SJSA1 (cell line): ENCODE measurements at regions not wholly inside any gene's neighbourhood (a gene's known extent, or its start where the extent isn't known, plus 50 kb on each side); places are given as distances from the start of the nearest gene placed in this dataset.

Experiments
- DNase-seq, 2 experiments: peaks; one replicate each; pipeline ENCODE4 v3.0.0-alpha.2; 2015 to 2020; ENCODE audit warnings: low spot score in 2 of 2, low read depth in 1 of 2
- H3K27ac ChIP-seq: fragments of 250-450 bp; sonication (Bioruptor Pico); 2 replicates; pipeline ENCODE4 v1.5.1; 2020; ENCODE audit warnings: mild to moderate bottlenecking, moderate library complexity
- H3K27me3 ChIP-seq: fragments of 250-450 bp; sonication (Bioruptor Pico); replicated peaks from 2 replicates; pipeline ENCODE4 v1.5.1; 2020; ENCODE audit warnings: mild to moderate bottlenecking, moderate library complexity
- H3K36me3 ChIP-seq: fragments of 250-450 bp; sonication (Bioruptor Pico); 2 replicates; pipeline ENCODE4 v1.5.1; 2020; ENCODE audit warnings: mild to moderate bottlenecking
- H3K4me1 ChIP-seq: fragments of 250-450 bp; sonication (Bioruptor Pico); replicated peaks from 2 replicates; pipeline ENCODE4 v1.6.1; 2021; ENCODE audit warnings: mild to moderate bottlenecking
- H3K4me3 ChIP-seq: fragments of 250-450 bp; sonication (Bioruptor Pico); 2 replicates; pipeline ENCODE4 v1.5.1; 2020; ENCODE audit warnings: mild to moderate bottlenecking
- H3K9me3 ChIP-seq: fragments of 250-450 bp; sonication (Bioruptor Pico); replicated peaks from 2 replicates; pipeline ENCODE4 v1.5.1; 2020; ENCODE audit warnings: mild to moderate bottlenecking

GRCh38 chr3:152927131-152927530 lies 92.2 kb downstream of the P2RY1 start:
- H3K27me3 ChIP-seq, result no peaks in the 10 kb centered on the region; the same call in 1 of the 2 replicates
- H3K36me3 ChIP-seq, result no peaks in the 10 kb centered on the region
- H3K9me3 ChIP-seq, result no peaks in the 10 kb centered on the region
- no peak overlapping the region for H3K27ac ChIP-seq
- DNase-seq, result no peak
- no peak overlapping the region for H3K4me3 ChIP-seq
- H3K4me1 ChIP-seq, result no peaks in the 10 kb centered on the region

GRCh38 chr3:152930516-152930915 lies 95.6 kb downstream of the P2RY1 start:
- no peaks in the 10 kb centered on the region for H3K9me3 ChIP-seq
- H3K27ac ChIP-seq, result no peak overlapping the region
- H3K4me3 ChIP-seq, result no peak overlapping the region
- H3K36me3 ChIP-seq, result no peaks in the 10 kb centered on the region
- H3K4me1 ChIP-seq, result no peaks in the 10 kb centered on the region
- H3K27me3 ChIP-seq, result no peaks in the 10 kb centered on the region
- no peak for DNase-seq

DNA sequence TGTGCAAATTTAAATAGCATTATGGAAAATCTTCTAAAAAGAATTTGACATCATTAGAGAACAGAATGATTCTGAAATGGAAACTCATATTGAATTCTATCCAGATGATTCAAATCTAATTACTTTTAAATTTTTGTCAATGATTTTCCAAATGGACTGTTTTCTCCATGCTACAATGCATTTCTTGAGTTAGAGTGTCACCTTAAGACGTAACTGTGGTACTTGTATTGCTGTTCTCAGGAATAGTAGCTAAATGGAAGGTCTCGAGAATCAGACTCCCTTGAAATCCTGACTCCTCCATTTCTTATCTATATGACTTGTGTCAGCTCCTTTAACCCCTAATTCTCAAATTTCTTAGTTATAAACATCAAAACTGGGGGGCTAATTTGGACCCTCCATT lies 102.3 kb downstream of the P2RY1 start:
- no peaks in the 10 kb centered on the region for H3K36me3 ChIP-seq
- no peak for DNase-seq

DNA sequence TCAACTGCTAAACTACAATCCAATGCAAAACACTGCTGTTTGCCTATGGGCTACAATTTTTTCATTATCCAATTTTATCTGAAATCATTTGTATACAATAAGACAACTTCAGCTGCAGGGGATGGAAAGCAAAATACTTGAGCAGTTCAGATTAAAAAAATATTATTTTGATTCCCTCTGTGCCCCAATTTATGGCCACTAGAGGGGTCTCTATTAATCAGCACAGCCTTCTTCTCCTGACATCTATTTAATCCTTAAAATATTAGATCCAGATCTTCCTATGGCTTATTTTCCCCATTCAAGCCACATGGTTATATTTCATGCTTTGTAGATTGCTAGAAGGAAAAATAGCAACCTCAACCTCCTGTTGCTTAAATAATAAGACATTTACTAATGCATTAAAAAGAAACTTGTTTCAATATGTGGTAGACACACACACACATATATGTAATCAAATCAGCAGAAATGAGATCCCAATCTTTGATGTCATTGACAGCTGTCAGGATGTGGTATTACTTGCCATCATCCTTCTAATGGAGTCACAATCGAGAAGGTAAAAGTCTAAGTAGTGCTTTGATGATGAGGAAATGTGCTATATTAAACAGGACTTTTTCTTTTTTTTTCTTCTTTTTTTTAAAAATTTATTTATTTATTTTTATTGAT lies 104.2 kb downstream of the P2RY1 start:
- H3K9me3 ChIP-seq, result no peaks in the 10 kb centered on the region

More for the DNA sequence above, 102.3 kb downstream of the P2RY1 start:
- Histone ChIP-seq H3K9me3 (no peaks in the 10 kb centered on the region), H3K4me1 (no peaks in the 10 kb centered on the region), H3K27me3 (no peaks in the 10 kb centered on the region), H3K27ac (no peak overlapping the region), H3K4me3 (no peak overlapping the region)

GRCh38 chr3:152941859-152942258 lies 106.9 kb downstream of the P2RY1 start:
- H3K4me3 ChIP-seq, result no peak overlapping the region

More for the DNA sequence above, 104.2 kb downstream of the P2RY1 start:
- Histone ChIP-seq H3K27ac (no peak overlapping the region), H3K4me1 (no peaks in the 10 kb centered on the region), H3K4me3 (no peak overlapping the region), H3K36me3 (no peaks in the 10 kb centered on the region), H3K27me3 (no peaks in the 10 kb centered on the region)
- DNase-seq, result no peak

DNA sequence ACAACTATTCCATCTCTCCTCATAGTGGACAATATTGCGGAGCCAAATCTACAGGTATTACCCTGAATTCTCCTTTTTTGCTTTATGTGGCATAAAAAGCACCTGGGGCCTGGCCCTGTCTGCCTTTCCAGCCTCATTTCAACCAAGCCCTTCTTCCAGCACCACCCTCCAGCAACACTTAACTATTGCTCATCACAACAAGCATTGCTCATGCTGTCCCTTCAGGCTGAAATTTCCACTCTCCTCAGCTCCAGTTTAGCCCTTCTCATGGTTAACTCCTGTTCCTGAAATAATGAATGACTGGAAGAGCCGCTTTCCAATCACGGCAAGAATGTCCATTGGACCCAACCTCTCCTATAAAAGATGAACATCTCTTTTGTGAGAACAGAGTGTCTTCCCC lies 107.4 kb downstream of the P2RY1 start:
- H3K27me3 ChIP-seq, result no peaks in the 10 kb centered on the region
- no peaks in the 10 kb centered on the region for H3K4me1 ChIP-seq
- no peaks in the 10 kb centered on the region for H3K36me3 ChIP-seq
- H3K4me3 ChIP-seq, result no peak overlapping the region
- no peaks in the 10 kb centered on the region for H3K9me3 ChIP-seq
- H3K27ac ChIP-seq, result no peak overlapping the region
- no peak for DNase-seq

More at GRCh38 chr3:152941859-152942258, 106.9 kb downstream of the P2RY1 start:
- Histone ChIP-seq H3K4me1 (no peaks in the 10 kb centered on the region), H3K27ac (no peak overlapping the region), H3K27me3 (no peaks in the 10 kb centered on the region), H3K36me3 (no peaks in the 10 kb centered on the region), H3K9me3 (no peaks in the 10 kb centered on the region)
- no peak for DNase-seq

DNA sequence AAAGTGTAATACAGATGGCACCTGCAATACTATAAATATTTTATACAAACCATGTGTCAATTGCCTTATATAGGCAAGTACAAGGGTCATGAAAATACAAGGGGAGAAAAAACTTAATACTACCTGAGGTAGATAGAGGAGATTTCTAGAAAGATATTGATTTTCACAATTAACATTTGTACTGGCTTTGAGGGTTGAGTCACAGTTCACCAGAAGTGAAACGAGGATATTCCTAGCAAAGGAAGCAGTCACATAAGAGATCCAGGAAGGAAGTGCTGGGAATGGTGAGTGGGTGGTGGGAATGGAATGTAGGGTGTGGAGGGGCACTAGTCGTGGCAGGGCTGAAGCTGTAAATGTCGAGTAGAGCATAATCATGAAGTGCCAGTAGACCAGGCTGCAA lies 108.7 kb downstream of the P2RY1 start:
- Histone ChIP-seq H3K4me3 (no peak overlapping the region), H3K36me3 (no peaks in the 10 kb centered on the region), H3K9me3 (no peaks in the 10 kb centered on the region), H3K27me3 (no peaks in the 10 kb centered on the region), H3K27ac (no peak overlapping the region), H3K4me1 (no peaks in the 10 kb centered on the region)
- DNase-seq, result no peak

- Histone ChIP-seq H3K4me1 (no peaks in the 10 kb centered on the region), H3K27ac (no peak overlapping the region)
- DNase-seq, result no peak
Measured at GRCh38 chr3:152944671-152945070, 109.7 kb downstream of the P2RY1 start.

DNA sequence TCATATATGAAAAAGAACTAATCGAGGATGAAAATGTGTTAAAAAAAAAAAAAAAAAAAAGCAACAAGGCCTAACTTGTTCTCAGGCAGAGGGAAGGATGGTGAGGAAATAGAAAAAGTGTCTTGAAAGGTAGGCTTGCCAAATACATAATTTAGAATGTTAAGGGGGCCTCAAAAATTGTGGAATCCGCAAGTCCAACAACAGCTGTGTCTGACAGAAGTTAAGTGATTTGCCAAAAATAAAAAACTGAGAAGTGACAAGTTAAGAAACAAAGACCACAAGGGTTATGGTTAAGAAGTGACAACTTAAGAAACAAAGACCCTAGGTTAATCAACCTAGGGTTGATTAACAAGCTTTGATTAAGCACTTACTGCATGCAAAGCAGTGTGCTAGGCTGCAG lies 110.6 kb downstream of the P2RY1 start:
- H3K4me3 ChIP-seq, result no peak overlapping the region
- H3K4me1 ChIP-seq, result no peaks in the 10 kb centered on the region
- H3K27me3 ChIP-seq, result peaks cover 6% of the 10 kb centered on the region; the same call in 1 of the 2 replicates
- no peak for DNase-seq
- no peaks in the 10 kb centered on the region for H3K36me3 ChIP-seq
- H3K9me3 ChIP-seq, result no peaks in the 10 kb centered on the region
- no peak overlapping the region for H3K27ac ChIP-seq

More at GRCh38 chr3:152944671-152945070, 109.7 kb downstream of the P2RY1 start:
- H3K9me3 ChIP-seq, result no peaks in the 10 kb centered on the region
- H3K27me3 ChIP-seq, result no peaks in the 10 kb centered on the region
- H3K36me3 ChIP-seq, result no peaks in the 10 kb centered on the region
- no peak overlapping the region for H3K4me3 ChIP-seq

DNA sequence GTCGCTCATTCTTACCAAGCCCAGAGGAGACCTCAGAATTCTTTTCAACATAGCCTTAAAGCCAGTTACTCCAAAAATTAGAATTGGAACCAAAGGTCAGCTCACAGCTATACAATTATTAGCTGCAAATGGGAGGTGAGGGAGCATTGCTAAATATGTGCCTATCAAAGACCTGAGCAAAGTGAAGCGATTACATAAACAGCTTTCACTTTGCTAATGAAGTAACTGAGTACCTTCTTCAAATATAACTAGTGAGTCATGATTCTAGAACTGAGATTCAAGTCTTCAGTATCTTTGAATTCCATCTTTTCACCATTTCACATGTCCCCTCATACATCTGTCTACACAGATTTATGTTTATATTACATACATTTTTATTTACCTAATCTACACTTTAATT lies 122.6 kb downstream of the P2RY1 start:
- Histone ChIP-seq H3K9me3 (no peaks in the 10 kb centered on the region), H3K27ac (no peak overlapping the region), H3K36me3 (no peaks in the 10 kb centered on the region), H3K27me3 (0 out of 2 replicates have a peak, but pooled peaks cover 6% of the 10 kb centered on the region), H3K4me1 (no peaks in the 10 kb centered on the region), H3K4me3 (no peak overlapping the region)
- DNase-seq, result no peak

GRCh38 chr3:152959307-152959706 lies 124.4 kb downstream of the P2RY1 start:
- H3K4me3 ChIP-seq, result no peak overlapping the region
- H3K9me3 ChIP-seq, result no peaks in the 10 kb centered on the region
- H3K4me1 ChIP-seq, result no peaks in the 10 kb centered on the region
- no peaks in the 10 kb centered on the region for H3K36me3 ChIP-seq
- H3K27ac ChIP-seq, result no peak overlapping the region
- DNase-seq, result no peak
- 0 out of 2 replicates have a peak, but pooled peaks cover 3% of the 10 kb centered on the region for H3K27me3 ChIP-seq

DNA sequence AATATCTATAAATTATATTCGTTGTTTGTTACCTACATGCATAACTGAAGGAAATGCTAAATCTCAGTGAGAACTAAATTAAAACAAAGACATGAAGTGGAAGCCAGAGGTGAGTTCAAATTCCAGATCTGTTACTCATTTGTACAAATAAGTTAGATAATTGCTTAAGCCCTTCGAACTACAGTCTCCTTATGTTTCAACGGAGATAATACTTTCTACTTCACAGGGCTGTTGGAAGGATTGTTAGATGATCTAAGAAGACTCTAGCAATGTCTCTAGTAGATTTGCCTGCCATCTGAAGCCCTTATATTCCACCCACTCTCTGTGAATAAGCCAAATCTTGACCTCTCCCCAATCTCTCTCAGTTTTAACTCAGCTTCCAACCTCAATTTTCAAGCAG lies 125.8 kb downstream of the P2RY1 start:
- H3K36me3 ChIP-seq, result no peaks in the 10 kb centered on the region
- no peak for DNase-seq

GRCh38 chr3:152961323-152961722 lies 126.4 kb downstream of the P2RY1 start:
- no peak overlapping the region for H3K4me3 ChIP-seq
- no peak overlapping the region for H3K27ac ChIP-seq
- H3K36me3 ChIP-seq, result no peaks in the 10 kb centered on the region
- no peaks in the 10 kb centered on the region for H3K4me1 ChIP-seq
- 0 out of 2 replicates have a peak, but pooled peaks cover 3% of the 10 kb centered on the region for H3K27me3 ChIP-seq
- DNase-seq, result no peak
- H3K9me3 ChIP-seq, result no peaks in the 10 kb centered on the region

More for the DNA sequence above, 125.8 kb downstream of the P2RY1 start:
- no peak overlapping the region for H3K4me3 ChIP-seq
- no peak overlapping the region for H3K27ac ChIP-seq
- H3K4me1 ChIP-seq, result no peaks in the 10 kb centered on the region
- H3K27me3 ChIP-seq, result 0 out of 2 replicates have a peak, but pooled peaks cover 3% of the 10 kb centered on the region
- no peaks in the 10 kb centered on the region for H3K9me3 ChIP-seq

GRCh38 chr3:152964911-152965609 lies 130.1 kb downstream of the P2RY1 start:
- peaks cover 18% of the 10 kb centered on the region for H3K4me1 ChIP-seq

More at GRCh38 chr3:152964911-152965609, 130.1 kb downstream of the P2RY1 start:
- Histone ChIP-seq H3K27me3 (no peaks in the 10 kb centered on the region), H3K27ac (no peak overlapping the region), H3K9me3 (no peaks in the 10 kb centered on the region), H3K4me3 (no peak overlapping the region), H3K36me3 (no peaks in the 10 kb centered on the region)
- DNase-seq, result no peak
